Skeletal muscle satellite cell (primary cell): ENCODE measurements at regions not wholly inside any gene's neighbourhood (a gene's known extent, or its start where the extent isn't known, plus 50 kb on each side); places are given as distances from the start of the nearest gene placed in this dataset.
"Not testable (repeated sequence)": the region's sequence is repeated elsewhere in the genome, so short reads cannot be mapped to it uniquely, and the experiment has no call there.

ENCODE experiments used
- H3K27me3 ChIP-seq: 2 replicates; pipeline ENCODE4 v1.7.0; 2013; ENCODE audit warnings: low read length; ENCODE audit not compliant: control insufficient read depth, insufficient read depth
- H3K36me3 ChIP-seq: 2 replicates; pipeline ENCODE4 v1.7.0; 2013; ENCODE audit warnings: mild to moderate bottlenecking, control low read depth, low read length; ENCODE audit not compliant: insufficient read depth
- H3K4me1 ChIP-seq: 2 replicates; pipeline ENCODE4 v1.7.0; 2013; ENCODE audit warnings: low read length; ENCODE audit not compliant: control insufficient read depth, insufficient read depth
- H3K4me2 ChIP-seq: 2 replicates; pipeline ENCODE4 v1.7.0; 2013; ENCODE audit warnings: mild to moderate bottlenecking, low read length
- H3K4me3 ChIP-seq: 2 replicates; pipeline ENCODE4 v1.7.0; 2013; ENCODE audit warnings: low read length
- H3K9ac ChIP-seq: 2 replicates; pipeline ENCODE4 v1.7.0; 2013; ENCODE audit warnings: mild to moderate bottlenecking, low read depth, low read length, moderate library complexity
- H3K9me3 ChIP-seq: replicated peaks from 2 replicates; pipeline ENCODE4 v1.7.0; 2013; ENCODE audit warnings: mild to moderate bottlenecking, control low read depth, low read length

- not testable (repeated sequence) for H3K4me3 ChIP-seq, H3K36me3 ChIP-seq, H3K4me2 ChIP-seq, H3K27me3 ChIP-seq, H3K4me1 ChIP-seq, H3K9ac ChIP-seq, H3K9me3 ChIP-seq
Observed at GRCh38 chr20:29031262-29031982, 2226.0 kb upstream of the DEFB115 start.

DNA sequence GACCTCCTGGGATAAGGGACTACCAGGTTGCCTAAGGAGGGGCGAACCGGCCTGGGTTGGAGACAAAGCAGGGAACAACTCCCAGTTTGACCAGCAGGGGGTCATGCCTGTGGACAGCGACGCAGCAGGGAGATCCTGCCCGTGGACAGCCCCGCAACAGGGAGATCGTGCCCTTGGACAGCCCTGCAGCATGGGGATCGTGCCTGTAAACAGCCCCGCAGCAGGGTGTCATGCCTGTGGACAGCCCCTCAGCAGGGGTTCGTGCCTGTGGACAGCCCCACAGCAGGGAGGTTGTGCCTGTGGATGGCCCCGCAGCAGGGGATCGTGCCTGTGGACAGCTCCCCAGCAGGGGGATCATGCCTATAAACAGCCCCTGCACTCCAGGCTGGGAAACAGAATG is 2213.2 kb upstream of the DEFB115 start:
- not testable (repeated sequence) for H3K4me1 ChIP-seq, H3K4me2 ChIP-seq, H3K36me3 ChIP-seq, H3K4me3 ChIP-seq, H3K9ac ChIP-seq, H3K27me3 ChIP-seq, H3K9me3 ChIP-seq

DNA sequence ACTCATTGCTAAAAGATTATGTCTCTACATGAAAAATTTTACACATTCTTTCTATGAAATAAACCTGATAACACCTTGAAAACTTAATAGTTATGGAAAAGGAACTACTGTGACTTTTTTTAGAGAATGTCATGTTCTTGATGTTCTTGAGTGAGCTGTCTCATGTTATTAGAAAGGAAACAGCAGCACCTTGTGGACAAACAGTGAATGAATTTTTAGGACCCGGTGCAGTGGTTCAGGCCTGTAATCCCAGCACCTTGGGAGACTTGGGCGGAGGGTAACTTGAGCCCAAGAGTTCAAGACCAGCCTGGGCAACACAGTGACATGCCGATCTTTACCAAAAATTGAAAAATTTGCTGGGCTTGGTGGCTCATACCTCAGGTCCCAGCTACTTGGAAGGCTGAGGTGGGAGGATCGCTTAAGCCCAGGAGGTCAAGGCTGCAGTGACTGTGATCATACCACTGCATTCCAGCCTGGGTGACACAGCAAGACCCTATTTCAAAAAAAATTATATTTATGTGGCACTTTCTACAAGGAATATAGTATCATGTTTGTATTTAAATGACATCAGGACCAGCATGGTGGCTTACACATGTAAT is 2207.4 kb upstream of the DEFB115 start:
- H3K4me2 ChIP-seq, H3K36me3 ChIP-seq, H3K4me3 ChIP-seq, H3K4me1 ChIP-seq, H3K9ac ChIP-seq, H3K27me3 ChIP-seq, H3K9me3 ChIP-seq: not testable (repeated sequence)

DNA sequence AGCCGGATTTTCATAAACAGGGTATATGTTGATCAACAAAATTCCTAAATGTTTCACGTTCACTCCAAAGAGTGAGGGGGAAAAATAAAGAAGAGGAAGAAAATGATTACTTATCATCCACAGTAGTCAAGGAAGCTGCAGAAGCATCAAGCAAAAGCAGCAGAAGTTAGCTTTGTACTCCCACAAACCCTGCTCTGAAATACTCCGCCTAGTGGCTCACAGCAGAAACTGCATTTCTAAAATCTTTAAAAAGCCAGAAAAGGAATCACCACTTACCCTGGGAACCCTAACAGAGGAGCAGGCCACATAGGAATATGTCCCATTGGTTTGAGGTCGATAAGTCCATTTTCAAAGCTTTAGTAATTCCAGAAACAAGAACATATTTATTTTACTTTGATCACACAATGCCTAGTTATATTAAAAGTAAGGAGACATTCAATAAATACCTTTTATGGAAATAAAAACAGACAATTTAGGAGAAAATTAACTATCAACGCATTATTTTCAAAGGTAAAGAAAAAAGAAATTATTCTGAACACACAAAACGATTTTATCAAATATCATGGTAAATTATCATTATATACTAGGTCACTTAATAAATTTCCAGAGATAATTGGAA is 2199.5 kb upstream of the DEFB115 start:
- not testable (repeated sequence) for H3K4me1 ChIP-seq, H3K4me2 ChIP-seq, H3K9ac ChIP-seq, H3K4me3 ChIP-seq, H3K27me3 ChIP-seq, H3K36me3 ChIP-seq
- peaks cover 13% of the 10 kb centered on the region for H3K9me3 ChIP-seq

- H3K9ac ChIP-seq, H3K4me1 ChIP-seq, H3K4me3 ChIP-seq, H3K4me2 ChIP-seq, H3K36me3 ChIP-seq, H3K27me3 ChIP-seq: not testable (repeated sequence)
- peaks cover 13% of the 10 kb centered on the region for H3K9me3 ChIP-seq
Observed at GRCh38 chr20:29062451-29062850, 2195.0 kb upstream of the DEFB115 start.

- H3K27me3 ChIP-seq, H3K4me3 ChIP-seq, H3K9me3 ChIP-seq, H3K36me3 ChIP-seq, H3K4me2 ChIP-seq, H3K4me1 ChIP-seq, H3K9ac ChIP-seq: not testable (repeated sequence)
Observed at GRCh38 chr20:29066341-29066740, 2191.1 kb upstream of the DEFB115 start.

DNA sequence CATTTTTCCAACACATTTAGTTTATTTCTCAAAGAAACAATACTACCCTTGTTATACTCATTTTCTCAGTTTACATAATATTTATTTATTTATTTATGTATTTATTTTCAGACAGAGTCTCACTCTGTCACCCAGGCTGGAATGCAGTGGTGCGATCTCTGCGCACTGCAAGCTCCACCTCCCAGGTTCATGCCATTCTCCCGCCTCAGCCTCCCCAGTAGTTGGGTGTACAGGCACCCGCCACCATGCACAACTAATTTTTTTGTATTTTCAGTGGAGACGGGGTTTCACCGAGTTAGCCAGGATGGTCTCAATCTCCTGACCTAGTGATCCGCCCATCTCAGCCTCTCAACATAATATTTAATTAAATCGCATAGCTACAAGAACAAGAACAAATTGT is 2183.8 kb upstream of the DEFB115 start:
- not testable (repeated sequence) for H3K4me3 ChIP-seq, H3K4me2 ChIP-seq, H3K9me3 ChIP-seq

GRCh38 chr20:29079769-29080690 is 2177.4 kb upstream of the DEFB115 start:
- H3K4me2 ChIP-seq = no peak overlapping the region
- peak overlapping the region; percentile 65 for H3K4me3 ChIP-seq
- H3K9me3 ChIP-seq = peaks cover 3% of the 10 kb centered on the region
- no peaks in the 10 kb centered on the region for H3K36me3 ChIP-seq
- H3K9ac ChIP-seq = peak overlapping the region; percentile 70
- no peaks in the 10 kb centered on the region for H3K4me1 ChIP-seq
- no peaks in the 10 kb centered on the region for H3K27me3 ChIP-seq

More for the DNA sequence above, 2183.8 kb upstream of the DEFB115 start:
- H3K27me3 ChIP-seq, H3K36me3 ChIP-seq, H3K4me1 ChIP-seq, H3K9ac ChIP-seq: not testable (repeated sequence)

- not testable (repeated sequence) for H3K4me2 ChIP-seq, H3K36me3 ChIP-seq
Observed at GRCh38 chr20:29081712-29082111, 2175.8 kb upstream of the DEFB115 start.

DNA sequence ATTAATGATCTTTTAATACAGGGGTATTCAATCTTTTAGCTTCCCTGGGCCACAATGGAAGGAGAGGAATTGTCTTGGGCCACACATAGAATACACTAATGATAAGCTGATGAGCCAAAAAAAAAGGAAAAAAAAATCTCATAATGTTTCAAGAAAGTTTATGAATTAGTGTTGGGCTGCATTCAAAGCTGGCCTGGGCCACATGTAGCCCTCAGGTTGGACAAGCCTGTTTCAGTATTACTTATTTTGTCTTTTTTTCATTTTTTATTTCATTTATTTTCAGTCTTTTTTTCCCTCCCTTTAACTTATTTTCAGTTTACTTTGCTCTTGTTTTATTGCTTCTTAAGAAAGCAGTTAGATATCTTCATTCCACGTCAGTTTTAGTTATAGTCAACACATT is 2171.8 kb upstream of the DEFB115 start:
- Histone ChIP-seq H3K4me1 (no peaks in the 10 kb centered on the region), H3K9me3 (peaks cover 5% of the 10 kb centered on the region), H3K36me3 (no peaks in the 10 kb centered on the region), H3K4me2 (no peak overlapping the region), H3K27me3 (no peaks in the 10 kb centered on the region), H3K4me3 (no peak overlapping the region), H3K9ac (no peak overlapping the region)

More at GRCh38 chr20:29081712-29082111, 2175.8 kb upstream of the DEFB115 start:
- not testable (repeated sequence) for H3K27me3 ChIP-seq, H3K9ac ChIP-seq, H3K4me3 ChIP-seq, H3K9me3 ChIP-seq, H3K4me1 ChIP-seq

DNA sequence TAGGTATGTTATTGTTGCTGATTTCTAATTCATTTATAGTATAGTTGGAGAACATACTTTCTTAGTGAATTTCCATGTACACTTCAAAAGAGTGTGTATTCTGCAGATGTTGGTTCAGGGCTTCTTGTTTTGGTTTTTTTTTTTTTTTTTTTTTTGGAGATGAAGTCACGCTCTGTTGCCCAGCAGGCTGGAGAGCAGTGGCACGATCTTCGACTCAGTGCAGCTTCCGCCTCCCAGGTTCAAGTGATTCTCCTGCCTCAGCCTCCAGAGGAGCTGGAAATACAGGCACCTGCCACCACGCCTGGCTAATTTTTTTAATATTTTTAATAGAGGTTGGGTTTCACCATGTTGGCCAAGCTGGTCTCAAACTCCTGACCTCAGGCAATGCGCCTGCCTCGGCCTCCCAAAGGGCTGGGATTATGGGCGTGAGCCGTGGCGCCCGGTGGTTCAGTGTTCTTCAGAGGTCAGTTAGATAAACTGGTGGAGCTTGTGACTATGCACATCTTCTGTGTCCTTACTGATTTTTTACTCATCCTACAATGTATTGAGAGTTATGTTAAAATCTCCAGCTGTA is 2171.2 kb upstream of the DEFB115 start:
- H3K27me3 ChIP-seq, H3K4me1 ChIP-seq, H3K4me2 ChIP-seq, H3K36me3 ChIP-seq, H3K9ac ChIP-seq, H3K4me3 ChIP-seq, H3K9me3 ChIP-seq: not testable (repeated sequence)
